ENCODE measurements at regions not wholly inside any gene's neighbourhood (a gene's known extent, or its start where the extent isn't known, plus 50 kb on each side); places are given as distances from the start of the nearest gene placed in this dataset.

DNA sequence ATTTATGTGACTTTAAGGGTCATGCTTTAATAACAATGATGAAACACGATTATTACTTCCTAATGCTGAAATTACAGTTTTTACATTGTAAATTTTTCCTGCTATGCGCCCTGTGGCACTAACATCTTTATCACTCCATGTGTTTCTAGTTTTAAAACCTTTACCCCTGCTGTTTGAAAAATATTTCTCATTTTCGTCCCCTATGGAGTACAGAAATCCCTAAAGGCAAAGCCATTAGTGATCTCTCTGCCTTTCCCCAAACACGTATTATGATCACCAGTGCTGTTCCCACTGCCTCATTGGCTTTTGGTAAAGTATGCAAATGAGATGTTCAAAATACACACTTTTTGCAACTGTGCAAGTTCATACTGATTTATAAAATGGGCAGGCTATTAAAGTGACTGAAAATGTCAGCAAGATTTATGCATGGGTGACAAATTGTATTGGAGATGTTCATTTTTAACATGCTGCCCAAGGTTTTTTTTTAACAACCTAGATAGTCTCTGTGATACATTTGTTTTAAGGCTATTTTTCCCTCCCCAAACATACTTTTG is 1468.2 kb upstream of the ACVR2A start:
- TF ChIP-seq, protein P1, sequence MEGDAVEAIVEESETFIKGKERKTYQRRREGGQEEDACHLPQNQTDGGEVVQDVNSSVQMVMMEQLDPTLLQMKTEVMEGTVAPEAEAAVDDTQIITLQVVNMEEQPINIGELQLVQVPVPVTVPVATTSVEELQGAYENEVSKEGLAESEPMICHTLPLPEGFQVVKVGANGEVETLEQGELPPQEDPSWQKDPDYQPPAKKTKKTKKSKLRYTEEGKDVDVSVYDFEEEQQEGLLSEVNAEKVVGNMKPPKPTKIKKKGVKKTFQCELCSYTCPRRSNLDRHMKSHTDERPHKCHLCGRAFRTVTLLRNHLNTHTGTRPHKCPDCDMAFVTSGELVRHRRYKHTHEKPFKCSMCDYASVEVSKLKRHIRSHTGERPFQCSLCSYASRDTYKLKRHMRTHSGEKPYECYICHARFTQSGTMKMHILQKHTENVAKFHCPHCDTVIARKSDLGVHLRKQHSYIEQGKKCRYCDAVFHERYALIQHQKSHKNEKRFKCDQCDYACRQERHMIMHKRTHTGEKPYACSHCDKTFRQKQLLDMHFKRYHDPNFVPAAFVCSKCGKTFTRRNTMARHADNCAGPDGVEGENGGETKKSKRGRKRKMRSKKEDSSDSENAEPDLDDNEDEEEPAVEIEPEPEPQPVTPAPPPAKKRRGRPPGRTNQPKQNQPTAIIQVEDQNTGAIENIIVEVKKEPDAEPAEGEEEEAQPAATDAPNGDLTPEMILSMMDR (IDR thresholded peaks at IDR 0.05 in 2 of 3, conservative IDR thresholded peaks at IDR 0.05 in 1 of 3; ENCODE audit: borderline replicate concordance in 1 of 3, insufficient read depth in 1 of 3, low read depth in 2 of 3, low read length in 2 of 3): no peak
- TF ChIP-seq EZH2 (IDR thresholded peaks at IDR 0.05): no peak
- no peak for TF ChIP-seq JUND (IDR thresholded peaks at IDR 0.05)
- TF ChIP-seq POLR2A (IDR thresholded peaks at IDR 0.05; ENCODE audit: borderline replicate concordance, extremely low read depth, insufficient read depth, insufficient read length): no peak
- no peak for TF ChIP-seq POLR2AphosphoS5 (IDR thresholded peaks at IDR 0.05; ENCODE audit: low read depth, low read length)
- TF ChIP-seq SIN3A (IDR thresholded peaks at IDR 0.05; ENCODE audit: low read depth): no peak
- TF ChIP-seq EGR1 (IDR thresholded peaks at IDR 0.05; ENCODE audit: low read depth): no peak
- no peak for TF ChIP-seq EZH2phosphoT487 (IDR thresholded peaks at IDR 0.05; ENCODE audit: borderline replicate concordance)
- TF ChIP-seq, protein P2, sequence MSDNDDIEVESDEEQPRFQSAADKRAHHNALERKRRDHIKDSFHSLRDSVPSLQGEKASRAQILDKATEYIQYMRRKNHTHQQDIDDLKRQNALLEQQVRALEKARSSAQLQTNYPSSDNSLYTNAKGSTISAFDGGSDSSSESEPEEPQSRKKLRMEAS (IDR thresholded peaks at IDR 0.05): no peak
- TF ChIP-seq RAD21 (IDR thresholded peaks at IDR 0.05; ENCODE audit: low read depth): no peak
- TF ChIP-seq ZFX (IDR thresholded peaks at IDR 0.05): no peak
- no peak for TF ChIP-seq FOSL1 (IDR thresholded peaks at IDR 0.05; ENCODE audit: low read depth)
